K562 (cell line): ENCODE measurements at regions not wholly inside any gene's neighbourhood (a gene's known extent, or its start where the extent isn't known, plus 50 kb on each side); places are given as distances from the start of the nearest gene placed in this dataset.

Experiments used
- ATAC-seq: fragments of 200-7000 bp; cut with Tn5 transposase; 3 replicates; pipeline ENCODE4 v1.9.1; 2020; ENCODE audit warnings: moderate library complexity
- BruUV-seq: library from RNA; stranded (reverse); fragments of 400-500 nt; replicated peaks from 2 replicates; lab custom pipeline; 2021; lab: Mats Ljungman, UMichigan
- CTCF ChIA-PET: fragments of 300-600 bp; formaldehyde crosslinking; extraction: SDS; loops from one replicate; lab custom pipeline; 2021; ENCODE audit warnings: low intra/inter-chr PET ratio; lab: Yijun Ruan, JAX
- POLR2A ChIA-PET: fragments of 300-600, 350-650 bp; sonication (Branson Sonifier 250); formaldehyde crosslinking; extraction: SDS; loops from one replicate; lab custom pipeline; 2021; ENCODE audit warnings: antibody characterized with exemption, inconsistent platforms; lab: Yijun Ruan, JAX
- DNase-seq, 4 experiments: peaks; one replicate each; pipeline versions ENCODE4 v3.0.0 to v3.0.0-alpha.2; 2011 to 2018; ENCODE audit warnings: low spot score in 3 of 4, mixed read lengths in 3 of 4; ENCODE audit errors: extremely low read depth in 1 of 4
- FAIRE-seq: peaks from 2 replicates; lab custom pipeline; 2011; peaks lifted over from hg19 to GRCh38; lab: Jason Lieb, UNC
- H2AFZ ChIP-seq: 2 replicates; pipeline ENCODE4 v1.6.0; 2011; ENCODE audit warnings: low read depth, low read length, control low read depth, inconsistent platforms
- H3K27ac ChIP-seq: fragments of 200-600 bp; 3 replicates; pipeline ENCODE4 v1.8.0; 2011; ENCODE audit warnings: low read depth, mild to moderate bottlenecking, control low read depth, inconsistent platforms, low read length, moderate library complexity, mixed read lengths; ENCODE audit errors: extremely low read depth
- H3K27me3 ChIP-seq, 2 experiments: fragments of 300-600 bp in 1 of 2; 2 replicates in 1 of 2; 3 replicates in 1 of 2; pipeline versions ENCODE4 v1.6.0 to v1.8.0; 2011; ENCODE audit warnings: inconsistent platforms in 2 of 2, low read length in 2 of 2, mild to moderate bottlenecking in 1 of 2, mixed read lengths in 1 of 2, moderate library complexity in 1 of 2; ENCODE audit not compliant: control insufficient read depth in 2 of 2, insufficient read depth in 2 of 2
- H3K36me3 ChIP-seq: fragments of 300-600 bp; 3 replicates; pipeline ENCODE4 v1.8.0; 2011; ENCODE audit warnings: mild to moderate bottlenecking, low read length, inconsistent platforms; ENCODE audit not compliant: control insufficient read depth, insufficient read depth
- H3K4me1 ChIP-seq, 2 experiments: fragments of 200-600 bp in 1 of 2; replicated peaks in 1 of 2; 2 replicates in 1 of 2; 3 replicates in 1 of 2; pipeline versions ENCODE4 v1.5.1 to v1.8.0; 2011; ENCODE audit warnings: inconsistent platforms in 2 of 2, low read length in 2 of 2, mild to moderate bottlenecking in 1 of 2, mixed read lengths in 1 of 2, moderate library complexity in 1 of 2; ENCODE audit not compliant: control insufficient read depth in 2 of 2, insufficient read depth in 2 of 2
- H3K4me2 ChIP-seq: 2 replicates; pipeline ENCODE4 v1.6.1; 2011; ENCODE audit warnings: low read length, control low read depth, inconsistent platforms, mixed read lengths; ENCODE audit not compliant: insufficient read depth
- H3K4me3 ChIP-seq: fragments of 200-600 bp; sonication (generic), shearing (Covaris generic); 2 replicates; pipeline ENCODE4 v1.5.1; 2016; ENCODE audit warnings: control low read depth, inconsistent platforms
- H3K79me2 ChIP-seq: fragments of 200-600 bp; 3 replicates; pipeline ENCODE4 v1.8.0; 2011; ENCODE audit warnings: low read length, inconsistent platforms; ENCODE audit not compliant: control insufficient read depth, insufficient read depth
- H3K9ac ChIP-seq, 2 experiments: 2 replicates each; pipeline versions ENCODE4 v1.6.0 to v1.6.1; 2011; ENCODE audit warnings: low read depth in 2 of 2, low read length in 2 of 2, control low read depth in 1 of 2, inconsistent platforms in 1 of 2, mild to moderate bottlenecking in 1 of 2, mixed read lengths in 1 of 2; ENCODE audit not compliant: insufficient read depth in 1 of 2
- H3K9me1 ChIP-seq: one replicate; pipeline ENCODE4 v1.6.0; 2011; ENCODE audit warnings: inconsistent platforms, mild to moderate bottlenecking, low read length, moderate library complexity; ENCODE audit not compliant: control insufficient read depth, insufficient read depth
- H3K9me3 ChIP-seq: replicated peaks from 2 replicates; pipeline ENCODE4 v1.5.1; 2011; ENCODE audit warnings: low read depth, low read length, inconsistent platforms; ENCODE audit not compliant: control insufficient read depth, insufficient read depth
- H4K20me1 ChIP-seq: replicated peaks from 2 replicates; pipeline ENCODE4 v1.6.1; 2011; ENCODE audit warnings: low read length, inconsistent platforms, mixed read lengths; ENCODE audit not compliant: control insufficient read depth, insufficient read depth
- ARNT ChIP-seq, 2 experiments: fragments of 450-650 bp; IDR thresholded peaks; 2 replicates each; pipeline ENCODE4 v1.6.1; 2016; ENCODE audit warnings: mild to moderate bottlenecking in 1 of 2
- CBX3 ChIP-seq, 2 experiments: IDR thresholded peaks; 1 replicate in 1 of 2; 2 replicates in 1 of 2; pipeline ENCODE4 v1.6.1; 2012; ENCODE audit warnings: inconsistent platforms in 2 of 2, low read length in 2 of 2, borderline replicate concordance in 1 of 2, control low read depth in 1 of 2
- HEY1 ChIP-seq: fragments of 250-450 bp; sonication (Bioruptor Pico); IDR thresholded peaks from 2 replicates; pipeline ENCODE4 v1.5.0; 2020; ENCODE audit warnings: mild to moderate bottlenecking, moderate library complexity, borderline replicate concordance
- NRF1 ChIP-seq, 2 experiments: fragments of 450-650 bp; IDR thresholded peaks in 1 of 2; conservative IDR thresholded peaks in 1 of 2; 2 replicates each; pipeline ENCODE4 v1.6.1; 2014; ENCODE audit warnings: mild to moderate bottlenecking in 2 of 2
- SMARCE1 ChIP-seq: fragments of 450-650 bp; IDR thresholded peaks from 2 replicates; pipeline ENCODE4 v1.7.1; 2016; ENCODE audit warnings: mild to moderate bottlenecking
- ZNF175 ChIP-seq: fragments of 200-800 bp; sonication (Bioruptor generic); IDR thresholded peaks from 2 replicates; pipeline ENCODE4 v1.6.1; 2016; ENCODE audit warnings: low read depth, mild to moderate bottlenecking, missing genetic modification characterization, missing compliant biosample characterization
- ZNF318 ChIP-seq, 2 experiments: fragments of 450-650 bp; IDR thresholded peaks; 2 replicates each; pipeline ENCODE4 v1.6.1; 2016; ENCODE audit warnings: mild to moderate bottlenecking in 2 of 2, borderline replicate concordance in 1 of 2, low read depth in 1 of 2, moderate library complexity in 1 of 2
- ZNF354B ChIP-seq: fragments of 250-450 bp; sonication (Bioruptor Pico); IDR thresholded peaks from 2 replicates; pipeline ENCODE4 v1.4.0; 2020
- ZZZ3 ChIP-seq: fragments of 450-650 bp; IDR thresholded peaks from 2 replicates; pipeline ENCODE4 v1.6.1; 2016; ENCODE audit warnings: antibody characterized with exemption, mild to moderate bottlenecking, moderate library complexity
- WGBS: fragments of 100-300 bp; shearing (Covaris generic); methylation state at CpG from one replicate; pipeline ENCODE4 v1.1.6; 2016; ENCODE audit warnings: low coverage, mixed read lengths; ENCODE audit not compliant: insufficient coverage; ENCODE audit errors: missing lambda C conversion rate; 5-methylcytosine and 5-hydroxymethylcytosine counted together
- in situ Hi-C: fragments of 300-500 bp; cut with MboI; formaldehyde crosslinking; loops from 4 replicates; pipeline ENCODE4 v1.15.0; 2018; ENCODE audit warnings: inconsistent platforms, mixed read lengths
- intact Hi-C: fragments of 100-400 bp; cut with micrococcal nuclease; formaldehyde crosslinking; loops from 2 replicates; pipeline ENCODE4 v1.14.2; 2022
- TF ChIP-seq, protein P1 (sequence below): fragments of 450-650 bp; IDR thresholded peaks from 2 replicates; pipeline ENCODE4 v1.7.0; 2016; ENCODE audit warnings: borderline replicate concordance

- CTCF ChIA-PET: no interaction called here
- no peak for FAIRE-seq
- no TSS peak for BruUV-seq
- no peak for TF ChIP-seq ZNF175 (CRISPR knock-in tag)
- TF ChIP-seq NRF1 (conservative IDR thresholded peaks at IDR 0.05 in 1 of 2, IDR thresholded peaks at IDR 0.05 in 1 of 2): no peak
- no peak for TF ChIP-seq ZNF354B (CRISPR knock-in tag)
- no peak for TF ChIP-seq CBX3 (IDR thresholded peaks at IDR 0.05; ENCODE audit: borderline replicate concordance in 1 of 2, low read length in 2 of 2)
- TF ChIP-seq ZZZ3: no peak
- no peak for TF ChIP-seq ZNF318 (IDR thresholded peaks at IDR 0.05; ENCODE audit: borderline replicate concordance in 1 of 2, low read depth in 1 of 2)
- TF ChIP-seq HEY1: no peak
- TF ChIP-seq, protein P1, sequence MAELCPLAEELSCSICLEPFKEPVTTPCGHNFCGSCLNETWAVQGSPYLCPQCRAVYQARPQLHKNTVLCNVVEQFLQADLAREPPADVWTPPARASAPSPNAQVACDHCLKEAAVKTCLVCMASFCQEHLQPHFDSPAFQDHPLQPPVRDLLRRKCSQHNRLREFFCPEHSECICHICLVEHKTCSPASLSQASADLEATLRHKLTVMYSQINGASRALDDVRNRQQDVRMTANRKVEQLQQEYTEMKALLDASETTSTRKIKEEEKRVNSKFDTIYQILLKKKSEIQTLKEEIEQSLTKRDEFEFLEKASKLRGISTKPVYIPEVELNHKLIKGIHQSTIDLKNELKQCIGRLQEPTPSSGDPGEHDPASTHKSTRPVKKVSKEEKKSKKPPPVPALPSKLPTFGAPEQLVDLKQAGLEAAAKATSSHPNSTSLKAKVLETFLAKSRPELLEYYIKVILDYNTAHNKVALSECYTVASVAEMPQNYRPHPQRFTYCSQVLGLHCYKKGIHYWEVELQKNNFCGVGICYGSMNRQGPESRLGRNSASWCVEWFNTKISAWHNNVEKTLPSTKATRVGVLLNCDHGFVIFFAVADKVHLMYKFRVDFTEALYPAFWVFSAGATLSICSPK: no peak
- TF ChIP-seq SMARCE1: no peak
- no peak for TF ChIP-seq ARNT (IDR thresholded peaks at IDR 0.05)
These were observed 163.4 kb downstream of the ADAMTS15 start for GRCh38 chr11:130611791-130612251.

More at GRCh38 chr11:130611791-130612251, 163.4 kb downstream of the ADAMTS15 start:
- POLR2A ChIA-PET: no interaction called here
- H3K36me3 ChIP-seq: no peaks in the 10 kb centered on the region
- no peak overlapping the region for H3K9ac ChIP-seq
- H3K9me3 ChIP-seq: no peaks in the 10 kb centered on the region
- DNase-seq: no peak
- H3K27me3 ChIP-seq: peaks cover 0 to 6% of the 10 kb centered on the region in 2 experiments; a peak in 1 of 5 replicates
- H3K4me3 ChIP-seq: no peak overlapping the region
- H3K4me2 ChIP-seq: no peak overlapping the region
- no peak overlapping the region for H2AFZ ChIP-seq
- 3% methylated on average over 5 of the region's 5 CpGs for WGBS
- in situ Hi-C loops: no loop called here
- H3K9me1 ChIP-seq: no peaks in the 10 kb centered on the region
- no peak for ATAC-seq
- H4K20me1 ChIP-seq: no peaks in the 10 kb centered on the region; the same call in 1 of the 2 replicates
- no peaks in the 10 kb centered on the region for H3K4me1 ChIP-seq
- intact Hi-C loops: no loop called here
- H3K79me2 ChIP-seq: no peaks in the 10 kb centered on the region
- H3K27ac ChIP-seq: no peak overlapping the region
